Naive thymus-derived CD8-positive, alpha-beta T cell (primary cell): ENCODE measurements at regions not wholly inside any gene's neighbourhood (a gene's known extent, or its start where the extent isn't known, plus 50 kb on each side); places are given as distances from the start of the nearest gene placed in this dataset.
"Not testable (repeated sequence)": the region's sequence is repeated elsewhere in the genome, so short reads cannot be mapped to it uniquely, and the experiment has no call there.

Experiments
- ATAC-seq, 2 donors: fragments of 150-1000 bp; cut with Tn5 transposase in 1 of 2; sonication (Bioruptor Pico), chemical (Tn5 transposase) in 1 of 2; 1 replicate in 1 of 2; 2 replicates in 1 of 2; pipeline ENCODE4 v1.10.0; 2021; ENCODE audit warnings: mild to moderate bottlenecking in 2 of 2, moderate library complexity in 2 of 2
- POLR2A ChIA-PET: fragments of 350-600 bp; sonication (Branson Sonifier 250); formaldehyde crosslinking; loops from one replicate; lab custom pipeline; 2021; ENCODE audit warnings: antibody characterized with exemption; lab: Charles Lee
- DNase-seq, 10 donors: peaks; one replicate each; pipeline versions ENCODE4 v3.0.0 to v3.0.0-alpha.2; 2020 to 2022
- H3K27ac Mint-ChIP-seq, 10 donors: one replicate each; pipeline ENCODE4 v1.8.0; 2020 to 2022; ENCODE audit warnings: mild to moderate bottlenecking in 10 of 10, mixed read lengths in 10 of 10, moderate library complexity in 4 of 10, inconsistent platforms in 1 of 10
- H3K27me3 Mint-ChIP-seq, 5 donors: one replicate each; pipeline ENCODE4 v1.8.0; 2021 to 2022; ENCODE audit warnings: mixed read lengths in 5 of 5
- H3K36me3 Mint-ChIP-seq, 3 donors: one replicate each; pipeline ENCODE4 v1.8.0; 2020 to 2022; ENCODE audit warnings: mixed read lengths in 3 of 3, mild to moderate bottlenecking in 2 of 3, inconsistent platforms in 1 of 3
- H3K4me1 Mint-ChIP-seq, 4 donors: one replicate each; pipeline ENCODE4 v1.8.0; 2021 to 2022; ENCODE audit warnings: mixed read lengths in 4 of 4
- H3K4me3 Mint-ChIP-seq, 10 donors: one replicate each; pipeline ENCODE4 v1.8.0; 2020 to 2022; ENCODE audit warnings: mild to moderate bottlenecking in 10 of 10, mixed read lengths in 10 of 10, moderate library complexity in 6 of 10, inconsistent platforms in 1 of 10
- H3K9me3 Mint-ChIP-seq, 9 donors: one replicate each; pipeline ENCODE4 v1.8.0; 2020 to 2022; ENCODE audit warnings: mixed read lengths in 9 of 9, mild to moderate bottlenecking in 3 of 9, inconsistent platforms in 1 of 9, moderate library complexity in 1 of 9

- DNase-seq: no peak
- Mint-ChIP-seq H3K4me1 (peaks cover 0 to 5% (median 0%) of the 10 kb centered on the region in 4 donors), H3K9me3 (no peaks in the 10 kb centered on the region), H3K4me3 (no peak overlapping the region), H3K27me3 (peaks cover 2 to 33% (median 8%) of the 10 kb centered on the region in 5 donors), H3K27ac (no peak overlapping the region), H3K36me3 (no peaks in the 10 kb centered on the region)
- no peak for ATAC-seq
- POLR2A ChIA-PET: no interaction called here
These were observed 102.1 kb upstream of the GPR6 start for GRCh38 chr6:109875973-109876372.

- ATAC-seq (no peak), DNase-seq (no peak)
- H3K27me3 Mint-ChIP-seq: peaks cover 2 to 33% (median 8%) of the 10 kb centered on the region in 5 donors
- peaks cover 0 to 5% (median 0%) of the 10 kb centered on the region in 4 donors for H3K4me1 Mint-ChIP-seq
- H3K36me3 Mint-ChIP-seq: no peaks in the 10 kb centered on the region
- no peak overlapping the region for H3K27ac Mint-ChIP-seq
- no peak overlapping the region for H3K4me3 Mint-ChIP-seq
- peaks cover 0 to 7% (median 0%) of the 10 kb centered on the region in 9 donors for H3K9me3 Mint-ChIP-seq
- POLR2A ChIA-PET: no interaction called here
These were observed 100.8 kb upstream of the GPR6 start for GRCh38 chr6:109877028-109878004.

- POLR2A ChIA-PET, ATAC-seq, H3K27ac Mint-ChIP-seq, H3K36me3 Mint-ChIP-seq, H3K4me1 Mint-ChIP-seq, DNase-seq, H3K9me3 Mint-ChIP-seq, H3K4me3 Mint-ChIP-seq: not testable (repeated sequence)
- H3K27me3 Mint-ChIP-seq: peaks cover 2 to 33% (median 8%) of the 10 kb centered on the region in 5 donors
These were observed 100.0 kb upstream of the GPR6 start for GRCh38 chr6:109878005-109878690.

GRCh38 chr6:109879081-109879480 lies 99.0 kb upstream of the GPR6 start:
- H3K36me3 Mint-ChIP-seq, H3K9me3 Mint-ChIP-seq, ATAC-seq, H3K4me3 Mint-ChIP-seq, H3K4me1 Mint-ChIP-seq, POLR2A ChIA-PET, H3K27ac Mint-ChIP-seq, DNase-seq: not testable (repeated sequence)
- H3K27me3 Mint-ChIP-seq: peaks cover 2 to 33% (median 8%) of the 10 kb centered on the region in 5 donors

GRCh38 chr6:109879521-109879920 lies 98.6 kb upstream of the GPR6 start:
- H3K36me3 Mint-ChIP-seq: no peaks in the 10 kb centered on the region

GRCh38 chr6:109881069-109881468 lies 97.0 kb upstream of the GPR6 start:
- H3K36me3 Mint-ChIP-seq, H3K4me3 Mint-ChIP-seq, ATAC-seq, DNase-seq, H3K9me3 Mint-ChIP-seq, H3K4me1 Mint-ChIP-seq, H3K27ac Mint-ChIP-seq, POLR2A ChIA-PET: not testable (repeated sequence)
- H3K27me3 Mint-ChIP-seq: peaks cover 2 to 22% (median 8%) of the 10 kb centered on the region in 5 donors

More at GRCh38 chr6:109879521-109879920, 98.6 kb upstream of the GPR6 start:
- Mint-ChIP-seq H3K4me3 (no peak overlapping the region), H3K27ac (no peak overlapping the region), H3K4me1 (no peaks in the 10 kb centered on the region), H3K27me3 (peaks cover 2 to 33% (median 8%) of the 10 kb centered on the region in 5 donors), H3K9me3 (peaks cover 0 to 7% (median 0%) of the 10 kb centered on the region in 9 donors)
- DNase-seq: no peak
- POLR2A ChIA-PET: no interaction called here
- ATAC-seq: no peak

- H3K27ac Mint-ChIP-seq, H3K4me3 Mint-ChIP-seq, H3K4me1 Mint-ChIP-seq, DNase-seq, H3K9me3 Mint-ChIP-seq, ATAC-seq, H3K36me3 Mint-ChIP-seq, POLR2A ChIA-PET: not testable (repeated sequence)
- peaks cover 2 to 13% (median 5%) of the 10 kb centered on the region in 5 donors for H3K27me3 Mint-ChIP-seq
These were observed 96.1 kb upstream of the GPR6 start for GRCh38 chr6:109881953-109882490.

GRCh38 chr6:109891924-109892323 lies 86.2 kb upstream of the GPR6 start:
- Mint-ChIP-seq H3K4me1 (peaks cover 0 to 33% (median under 1%) of the 10 kb centered on the region in 4 donors), H3K27ac (no peak overlapping the region), H3K4me3 (peak overlapping the region in 1 of 10 donors; percentile 43), H3K27me3 (peaks cover 4 to 12% (median 6%) of the 10 kb centered on the region in 5 donors), H3K36me3 (no peaks in the 10 kb centered on the region), H3K9me3 (peaks cover 0 to 7% (median 0%) of the 10 kb centered on the region in 9 donors)
- ATAC-seq (no peak), DNase-seq (no peak)
- POLR2A ChIA-PET: no interaction called here

- POLR2A ChIA-PET: no interaction called here
- ATAC-seq: no peak
- no peak for DNase-seq
- peak overlapping the region in 1 of 10 donors; percentile 75 for H3K27ac Mint-ChIP-seq
- no peak overlapping the region for H3K4me3 Mint-ChIP-seq
- H3K4me1 Mint-ChIP-seq: peaks cover 0 to 34% (median under 1%) of the 10 kb centered on the region in 4 donors
- H3K9me3 Mint-ChIP-seq: peaks cover 0 to 7% (median 0%) of the 10 kb centered on the region in 9 donors
- peaks cover 2 to 12% (median 6%) of the 10 kb centered on the region in 5 donors for H3K27me3 Mint-ChIP-seq
- no peaks in the 10 kb centered on the region for H3K36me3 Mint-ChIP-seq
These were observed 85.4 kb upstream of the GPR6 start for GRCh38 chr6:109892451-109893435.

GRCh38 chr6:109893606-109894005 lies 84.5 kb upstream of the GPR6 start:
- H3K9me3 Mint-ChIP-seq: peaks cover 0 to 7% (median 0%) of the 10 kb centered on the region in 9 donors
- POLR2A ChIA-PET: no interaction called here
- H3K36me3 Mint-ChIP-seq: no peaks in the 10 kb centered on the region
- ATAC-seq: no peak
- H3K27ac Mint-ChIP-seq: peak overlapping the region in 2 of 10 donors; percentile 42 to 75
- peaks cover 2 to 12% (median 6%) of the 10 kb centered on the region in 5 donors for H3K27me3 Mint-ChIP-seq
- H3K4me1 Mint-ChIP-seq: peaks cover 0 to 34% (median under 1%) of the 10 kb centered on the region in 4 donors
- H3K4me3 Mint-ChIP-seq: peak overlapping the region in 1 of 10 donors; percentile 48
- no peak for DNase-seq

- H3K9me3 Mint-ChIP-seq: peaks cover 0 to 7% (median 0%) of the 10 kb centered on the region in 9 donors
- POLR2A ChIA-PET: no interaction called here
- DNase-seq: no peak
- peak overlapping the region in 1 of 10 donors; percentile 75 for H3K27ac Mint-ChIP-seq
- peak in 1 of 2 donors; percentile 42 for ATAC-seq
- peak overlapping the region in 1 of 10 donors; percentile 40 for H3K4me3 Mint-ChIP-seq
- peaks cover 2 to 12% (median 6%) of the 10 kb centered on the region in 5 donors for H3K27me3 Mint-ChIP-seq
- H3K36me3 Mint-ChIP-seq: no peaks in the 10 kb centered on the region
- H3K4me1 Mint-ChIP-seq: peaks cover 0 to 34% (median under 1%) of the 10 kb centered on the region in 4 donors
These were observed 83.9 kb upstream of the GPR6 start for GRCh38 chr6:109894181-109894580.
